Urothelium cell line (cell line): ENCODE measurements at regions not wholly inside any gene's neighbourhood (a gene's known extent, or its start where the extent isn't known, plus 50 kb on each side); places are given as distances from the start of the nearest gene placed in this dataset.
A peak's percentile ranks its signal among the peaks of the same experiment; 100 is the strongest.
"Not testable (repeated sequence)": the region's sequence is repeated elsewhere in the genome, so short reads cannot be mapped to it uniquely, and the experiment has no call there.

Experiments used
- DNase-seq: peaks from one replicate; pipeline ENCODE4 v3.0.0; 2011; ENCODE audit warnings: low spot score, mixed read lengths
- FAIRE-seq: peaks from 2 replicates; lab custom pipeline; 2011; peaks lifted over from hg19 to GRCh38; lab: Jason Lieb, UNC

DNA sequence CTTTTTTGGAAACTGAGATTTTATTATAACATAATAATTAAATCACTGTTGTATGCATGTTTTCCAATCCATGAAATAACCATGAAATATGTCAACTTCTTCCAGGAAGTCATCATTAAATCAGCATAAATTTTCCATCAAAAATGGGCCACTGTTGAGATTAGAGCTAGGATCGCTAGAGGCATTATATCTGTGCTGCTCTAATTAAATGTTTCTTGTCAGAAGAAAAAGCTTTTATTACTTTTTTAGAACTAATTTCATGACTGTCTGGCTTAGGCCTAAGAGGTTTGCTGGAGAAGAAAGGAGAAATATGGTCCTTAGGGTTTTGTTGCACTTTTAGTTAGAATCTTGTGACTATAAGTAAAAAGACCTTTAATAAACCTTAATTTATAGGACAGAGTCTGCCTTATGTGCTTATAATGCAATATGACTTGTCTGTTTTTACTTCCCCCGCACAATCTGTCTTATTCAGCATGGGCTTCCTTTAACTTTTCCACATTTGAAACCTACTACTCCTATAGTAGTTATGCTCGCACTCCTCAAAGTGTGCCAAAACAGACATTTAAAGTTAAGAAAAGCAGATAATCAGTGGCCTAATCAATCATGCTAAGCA, 363.4 kb upstream of the GCFC2 start:
- no peak for FAIRE-seq
- DNase-seq = no peak

DNA sequence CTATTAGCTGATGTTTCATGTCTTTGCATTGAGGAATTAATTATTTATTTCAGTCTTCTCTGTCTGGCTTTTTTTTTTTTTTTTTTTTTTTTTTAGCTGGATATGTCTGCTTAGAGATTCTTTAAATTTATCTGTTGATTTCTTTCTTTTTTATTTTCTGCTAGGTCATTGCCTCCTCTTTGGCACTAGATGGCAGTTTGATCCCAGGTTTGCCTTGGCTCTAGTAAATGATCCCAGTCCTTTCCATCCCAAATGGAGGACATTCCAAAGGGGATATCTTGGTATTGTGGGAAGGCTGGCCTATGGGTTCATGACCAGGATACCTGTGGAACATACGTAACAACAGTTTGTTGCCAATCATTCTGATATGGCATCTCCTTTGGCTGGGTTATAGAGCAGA, 339.5 kb upstream of the GCFC2 start:
- FAIRE-seq (no peak), DNase-seq (no peak)

DNA sequence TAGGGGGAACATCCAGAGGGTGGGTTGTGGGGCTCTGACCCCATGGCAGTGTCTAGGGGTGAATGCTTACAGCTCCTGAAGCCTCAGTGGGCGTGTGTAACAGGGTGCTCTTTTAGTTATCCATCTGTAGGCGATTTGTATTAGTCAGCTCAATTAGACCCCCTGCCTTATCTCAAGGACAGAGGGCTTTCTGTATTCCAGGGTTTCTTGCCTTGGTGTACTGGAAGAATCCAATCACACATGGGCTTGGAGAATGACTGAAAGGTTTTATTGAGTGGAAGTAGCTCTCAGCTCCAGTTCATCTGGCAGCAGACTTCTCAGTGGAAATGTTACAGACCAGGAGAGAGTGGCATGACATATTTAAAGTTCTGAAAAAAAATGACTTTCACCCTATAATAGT, 334.0 kb upstream of the GCFC2 start:
- DNase-seq (no peak), FAIRE-seq (no peak)

DNA sequence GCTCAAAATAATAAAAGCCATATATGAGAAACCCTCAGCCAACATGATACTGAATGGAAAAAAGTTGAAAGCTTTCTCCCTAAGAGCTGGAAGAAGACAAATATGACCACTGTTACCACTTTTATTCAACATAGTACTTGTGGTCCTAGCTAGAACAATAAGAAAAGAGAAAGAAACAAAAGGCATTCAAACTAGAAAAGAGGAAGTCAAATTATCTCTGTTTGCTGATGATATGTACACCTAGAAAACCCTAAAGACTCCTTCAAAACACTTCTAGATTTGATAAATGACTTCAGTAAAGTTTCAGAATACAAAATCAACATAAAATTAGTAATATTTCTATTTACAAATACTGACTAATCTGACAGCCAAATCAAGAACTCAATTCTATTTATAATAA, 328.8 kb upstream of the GCFC2 start:
- FAIRE-seq = no peak
- DNase-seq = no peak

DNA sequence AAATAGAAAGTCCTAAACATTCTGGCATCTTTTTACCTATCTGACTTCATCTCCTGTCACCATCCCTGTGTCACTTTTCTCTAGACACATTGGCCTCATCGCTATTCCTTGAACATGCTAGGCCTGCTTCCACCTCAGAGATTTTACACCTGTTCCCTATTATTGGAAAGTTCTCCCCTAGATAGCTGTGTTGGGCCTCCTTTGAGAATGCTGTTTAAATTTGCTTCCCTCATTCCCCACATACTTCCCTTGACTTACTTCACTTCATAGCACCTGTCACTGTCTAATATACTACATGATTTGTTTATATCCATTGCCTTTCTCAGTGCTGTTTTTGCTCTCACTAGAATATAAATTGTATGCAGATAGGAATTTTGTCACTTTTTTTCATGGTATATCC, 317.0 kb upstream of the GCFC2 start:
- no peak for DNase-seq
- no peak for FAIRE-seq

DNA sequence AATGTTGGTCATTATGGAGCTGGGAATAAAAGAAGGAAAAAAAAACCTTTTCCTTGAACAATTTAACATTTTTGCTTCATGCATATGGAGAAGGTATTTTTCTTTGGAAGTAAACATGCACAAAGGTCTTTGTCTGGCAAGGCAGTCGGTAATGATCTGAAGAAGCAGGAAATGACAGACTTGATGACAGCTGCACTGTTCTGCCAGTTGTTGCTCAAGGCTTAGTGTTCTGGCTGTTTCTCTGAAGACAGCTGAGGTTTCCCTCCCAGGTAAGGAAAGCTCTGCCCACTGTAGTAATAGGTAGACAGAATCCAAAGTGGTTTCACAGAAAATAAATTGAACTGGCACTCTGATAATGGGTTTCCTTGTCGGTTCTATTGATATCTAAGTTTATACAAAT, 308.4 kb upstream of the GCFC2 start:
- FAIRE-seq (no peak), DNase-seq (no peak)

DNA sequence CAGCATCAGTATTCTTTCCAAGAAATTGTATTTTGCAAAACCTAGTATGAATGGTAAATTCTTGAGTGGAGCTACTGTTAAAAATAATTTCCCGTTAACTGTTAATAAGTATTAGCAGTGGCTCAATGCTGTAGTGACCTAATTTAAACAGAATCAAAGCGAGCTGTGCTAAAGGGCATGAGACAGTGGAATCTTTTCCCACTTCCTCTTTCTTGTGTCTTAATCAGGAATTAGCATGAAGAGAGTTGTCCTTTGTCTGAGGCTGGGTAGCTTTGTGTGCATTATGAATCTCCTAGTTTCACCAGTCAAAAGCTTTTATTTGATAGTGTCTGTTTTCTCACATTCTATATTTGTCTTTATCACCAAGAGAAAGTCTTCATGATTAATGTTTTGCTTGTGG, 298.8 kb upstream of the GCFC2 start:
- DNase-seq = no peak
- no peak for FAIRE-seq

DNA sequence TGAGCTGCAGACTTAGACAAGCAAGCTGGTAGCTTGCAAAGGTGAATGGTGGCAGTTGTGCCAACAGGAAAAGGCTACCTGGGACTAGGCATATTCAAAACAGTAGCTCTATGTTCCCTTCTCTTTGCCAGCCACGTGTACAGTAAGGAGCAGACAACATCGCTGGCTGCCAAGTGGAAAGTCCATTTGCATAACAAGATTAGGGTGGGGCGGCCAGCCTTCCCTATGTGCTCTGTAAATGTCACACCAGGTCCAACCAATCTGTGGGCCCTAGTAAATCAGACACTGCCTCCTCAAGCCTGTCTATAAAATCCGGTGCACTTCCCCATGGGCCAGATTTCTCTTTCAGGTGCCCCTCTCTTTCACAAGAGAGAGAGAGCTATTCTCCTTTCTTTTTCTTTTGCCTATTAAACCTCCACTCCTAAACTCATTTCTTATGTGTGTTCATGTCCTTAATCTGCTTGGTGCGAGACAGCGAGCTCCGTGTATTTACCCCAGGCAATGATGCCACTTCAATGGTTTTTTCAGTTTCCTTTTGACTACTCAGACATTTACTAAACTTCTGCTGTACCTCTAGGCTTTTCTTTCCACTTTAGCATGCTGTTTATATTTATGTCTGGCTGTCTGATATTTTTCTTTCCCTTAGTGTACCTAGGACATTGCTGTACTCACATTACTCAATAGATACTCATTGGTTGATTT, 297.4 kb upstream of the GCFC2 start:
- FAIRE-seq (no peak), DNase-seq (no peak)

DNA sequence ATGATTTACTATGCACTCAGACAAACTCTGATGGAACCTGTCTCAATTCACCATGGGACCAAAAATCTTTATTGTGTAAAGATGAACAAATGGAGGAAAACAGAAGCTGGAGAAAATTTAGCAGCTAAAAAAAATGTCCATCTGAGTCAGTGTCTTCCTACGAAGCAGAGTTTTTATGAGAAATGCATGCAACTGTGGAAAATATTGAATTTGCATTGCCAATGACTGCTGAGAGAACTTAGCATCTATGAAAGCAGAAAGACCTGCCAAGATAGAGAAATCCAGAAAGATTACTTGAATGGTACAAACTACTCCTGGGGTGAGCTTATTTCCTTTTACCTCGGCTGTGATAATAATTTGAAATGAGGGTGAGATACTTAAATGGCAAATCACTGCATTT, 289.7 kb upstream of the GCFC2 start:
- no peak for DNase-seq
- no peak for FAIRE-seq

DNA sequence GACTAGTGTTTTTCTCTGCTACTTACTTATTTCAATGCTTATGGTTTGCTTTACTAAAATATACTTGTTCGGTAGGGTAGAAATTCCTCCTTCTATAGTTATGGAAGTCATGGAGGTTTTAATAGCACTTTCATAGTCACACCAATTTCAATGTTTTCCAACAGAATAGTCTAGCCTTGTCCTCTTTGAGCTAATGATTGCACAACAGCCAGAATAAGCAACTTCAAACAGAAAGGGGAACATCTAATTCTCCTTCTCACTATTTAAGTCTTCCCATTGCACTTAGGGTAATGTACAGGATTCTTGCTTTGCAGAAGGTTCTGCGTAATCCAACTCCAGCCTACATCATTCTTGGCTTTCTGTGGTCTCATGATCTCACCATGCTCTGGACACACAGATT, 287.7 kb upstream of the GCFC2 start:
- no peak for FAIRE-seq

DNA sequence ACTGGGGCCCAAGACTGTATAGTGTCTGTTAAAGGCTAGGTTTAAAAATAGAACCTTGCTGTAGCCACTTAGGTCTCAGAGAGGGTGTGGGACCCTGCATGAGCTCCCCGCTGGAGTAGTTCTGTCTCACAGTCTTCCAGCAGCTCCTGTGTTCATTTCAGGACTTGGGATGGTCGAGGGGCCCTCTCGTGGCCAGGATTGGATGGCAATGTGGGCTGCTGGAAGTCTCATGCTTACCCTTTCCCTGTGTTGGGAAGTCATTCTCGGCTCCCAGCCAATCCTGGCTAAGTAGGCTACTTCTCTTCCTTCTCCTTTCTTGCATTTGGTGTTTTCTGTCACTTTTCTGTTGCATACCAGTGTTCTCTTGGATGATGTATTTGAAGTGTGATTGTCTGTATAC, 284.0 kb upstream of the GCFC2 start:
- DNase-seq (no peak), FAIRE-seq (no peak)

More for the DNA sequence above, 287.7 kb upstream of the GCFC2 start:
- DNase-seq = no peak

DNA sequence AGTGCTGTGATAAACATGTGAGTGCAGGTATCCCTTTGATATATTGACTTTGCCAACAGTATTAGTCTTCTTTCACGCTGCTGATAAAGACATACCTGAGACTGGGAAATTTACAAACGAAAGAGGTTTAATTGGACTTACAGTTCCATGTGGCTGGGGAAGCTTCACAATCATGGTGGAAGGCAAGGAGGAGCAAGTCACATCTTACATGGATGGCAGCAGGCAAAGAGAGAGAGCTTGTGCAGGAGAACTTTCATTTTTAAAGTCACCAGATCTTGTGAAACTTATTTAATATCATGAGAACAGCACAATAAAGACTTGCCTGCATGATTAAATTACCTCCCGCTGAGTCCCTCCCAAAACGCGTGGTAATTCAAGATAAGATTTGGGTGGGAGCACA, 277.9 kb upstream of the GCFC2 start:
- DNase-seq, FAIRE-seq: not testable (repeated sequence)

DNA sequence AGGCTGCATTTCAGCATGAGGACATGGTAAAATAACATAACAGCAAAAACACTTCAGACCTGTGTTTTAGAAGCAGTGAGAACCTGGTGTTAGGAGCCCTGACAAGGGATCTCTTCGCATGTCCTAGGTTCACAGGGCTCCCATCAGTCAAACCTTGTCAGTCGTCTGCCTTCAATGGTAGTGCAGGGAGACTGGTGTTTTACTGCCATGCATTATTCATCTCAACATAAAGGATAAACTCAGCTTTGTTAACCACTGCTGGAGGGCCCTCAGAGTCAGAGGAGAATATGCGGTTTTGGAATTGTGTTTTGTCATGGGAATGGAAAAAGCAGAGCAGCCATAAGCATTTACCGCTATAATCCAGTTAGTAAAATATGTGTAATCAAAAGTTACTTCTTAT, 275.9 kb upstream of the GCFC2 start:
- no peak for DNase-seq
- FAIRE-seq = no peak

DNA sequence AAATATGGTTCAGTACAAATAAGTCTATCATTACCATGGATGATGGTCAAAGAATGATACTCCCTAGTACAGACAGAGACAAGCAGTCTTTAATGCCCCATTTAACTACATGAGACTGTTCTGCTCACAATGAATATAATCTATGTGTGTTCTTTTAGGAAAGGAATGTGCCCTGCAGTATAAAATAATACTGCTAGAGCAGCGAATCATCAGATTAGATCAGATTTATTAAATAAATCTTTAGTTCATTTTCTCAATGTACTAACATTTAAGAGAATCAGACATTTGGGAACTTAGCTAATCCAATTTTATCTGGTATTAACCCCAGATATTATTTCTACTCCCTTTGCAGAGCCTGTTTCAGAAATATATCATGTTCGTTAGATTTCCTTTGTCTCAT, 272.0 kb upstream of the GCFC2 start:
- FAIRE-seq (no peak), DNase-seq (no peak)

DNA sequence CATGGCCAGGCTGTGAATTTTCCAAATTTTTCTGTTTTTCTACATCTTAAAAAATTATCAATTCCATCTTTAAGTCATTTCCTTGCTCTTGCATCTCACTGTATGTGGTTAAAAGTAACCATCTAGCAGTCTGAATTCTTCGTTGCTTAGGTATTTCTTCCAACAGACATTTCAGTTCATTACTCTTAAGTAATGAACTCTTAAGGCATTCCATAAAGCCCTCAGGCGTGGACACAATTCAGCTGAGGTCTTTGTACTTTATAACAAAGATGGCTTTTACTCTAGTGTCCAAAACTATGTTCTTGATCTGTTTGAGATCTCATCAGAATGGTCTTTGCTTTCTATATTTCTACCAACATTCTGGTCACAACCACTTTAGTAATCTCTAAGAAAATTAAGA, 253.9 kb upstream of the GCFC2 start:
- FAIRE-seq = no peak
- DNase-seq = no peak

DNA sequence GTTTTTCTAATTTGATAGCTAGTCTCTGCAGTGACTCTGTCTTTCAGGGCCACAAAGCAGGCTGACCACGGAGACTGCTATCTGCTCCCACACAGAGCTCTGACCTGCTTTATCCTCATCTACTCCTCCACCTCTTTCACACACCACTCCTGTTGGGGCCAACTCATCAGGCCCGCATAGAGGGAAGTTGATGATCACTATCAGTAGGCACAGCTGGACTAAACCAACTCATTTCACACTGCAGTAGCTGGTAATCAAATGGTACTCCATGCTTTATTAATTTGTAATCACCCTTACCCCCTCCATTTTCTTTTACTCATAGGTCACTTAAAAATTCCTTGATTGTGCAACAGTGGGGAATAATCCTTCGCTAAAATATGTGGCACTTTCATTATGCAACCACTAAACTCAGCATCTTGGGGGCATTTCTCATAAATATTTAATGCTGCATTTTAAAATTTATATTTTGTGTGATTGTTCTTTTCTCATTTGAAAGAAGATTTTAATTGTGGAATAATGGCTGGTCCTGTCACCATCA, 249.8 kb upstream of the GCFC2 start:
- DNase-seq (no peak), FAIRE-seq (no peak)

DNA sequence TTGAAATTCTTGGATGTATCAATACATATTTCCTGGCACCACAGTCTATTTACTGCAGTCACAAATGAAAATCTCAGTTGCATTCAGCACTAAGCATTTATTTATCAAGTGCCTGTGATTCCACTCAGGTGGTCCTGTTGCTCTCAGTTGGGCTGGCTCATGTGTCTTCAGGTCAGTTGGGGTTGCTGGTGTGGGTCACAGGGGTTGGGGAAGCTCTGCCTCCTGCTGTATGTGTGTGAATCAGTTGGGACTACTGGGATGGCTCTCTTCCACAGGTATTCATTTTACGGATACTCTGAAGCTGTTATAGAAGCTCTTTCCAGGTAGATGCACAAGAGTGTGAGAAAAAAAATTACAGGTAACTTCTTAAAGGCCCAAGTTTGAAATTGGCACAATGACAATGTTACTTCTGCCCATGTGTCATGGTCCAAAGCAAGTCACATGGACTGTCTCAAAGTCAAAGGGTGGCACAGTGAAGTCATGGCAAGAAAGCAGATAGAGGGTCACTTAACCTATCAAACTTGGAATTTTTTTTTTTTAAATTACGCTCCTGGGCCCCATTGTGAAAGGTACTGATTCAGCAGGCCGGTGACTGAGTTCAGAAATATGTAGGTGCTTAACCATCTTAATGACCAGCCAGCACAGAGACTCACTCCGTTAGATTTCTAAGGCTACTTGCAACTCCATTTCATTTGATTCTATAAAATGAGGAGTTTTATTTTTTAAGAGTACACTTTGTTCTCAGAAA, 249.2 kb upstream of the GCFC2 start:
- FAIRE-seq = peak; percentile 42

DNA sequence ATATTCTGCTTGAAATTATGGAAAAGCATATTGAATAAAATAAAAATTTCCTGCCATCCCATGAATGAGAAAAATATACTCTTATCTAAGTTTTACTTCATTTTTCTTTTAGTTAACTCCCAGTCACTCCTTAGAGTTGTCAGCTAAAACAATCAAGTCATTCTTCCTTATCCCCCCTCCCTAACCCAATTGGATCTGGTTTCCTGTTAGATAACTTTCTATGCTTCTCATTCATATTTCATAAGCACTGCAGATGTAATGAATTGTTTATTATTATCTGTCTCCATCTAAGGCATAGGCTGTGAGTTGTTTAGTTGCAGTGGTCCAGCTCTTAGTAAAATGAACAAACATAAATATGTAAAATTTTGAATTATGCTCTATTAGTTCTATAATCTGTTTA, 244.0 kb upstream of the GCFC2 start:
- FAIRE-seq (no peak), DNase-seq (no peak)

More for the DNA sequence above, 249.2 kb upstream of the GCFC2 start:
- no peak for DNase-seq

DNA sequence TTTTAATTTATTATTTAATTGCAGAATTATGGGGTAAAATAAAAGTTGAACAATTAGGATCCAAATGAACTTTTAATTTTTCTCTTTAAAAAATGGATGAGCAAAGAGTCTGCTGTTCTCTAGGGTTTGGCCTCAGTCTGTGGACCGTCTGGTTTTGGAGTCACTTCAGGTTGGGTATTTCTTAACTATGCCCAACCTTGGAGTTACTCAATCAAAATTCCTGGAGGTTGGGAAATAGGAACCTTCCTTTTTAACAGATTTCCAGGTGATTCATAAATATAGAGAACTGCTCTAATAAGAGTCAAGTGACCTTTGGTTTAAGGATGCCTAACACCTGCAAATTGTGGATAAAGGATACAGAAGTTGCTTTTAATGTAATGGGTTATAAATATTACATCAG, 241.5 kb upstream of the GCFC2 start:
- DNase-seq (no peak), FAIRE-seq (no peak)

DNA sequence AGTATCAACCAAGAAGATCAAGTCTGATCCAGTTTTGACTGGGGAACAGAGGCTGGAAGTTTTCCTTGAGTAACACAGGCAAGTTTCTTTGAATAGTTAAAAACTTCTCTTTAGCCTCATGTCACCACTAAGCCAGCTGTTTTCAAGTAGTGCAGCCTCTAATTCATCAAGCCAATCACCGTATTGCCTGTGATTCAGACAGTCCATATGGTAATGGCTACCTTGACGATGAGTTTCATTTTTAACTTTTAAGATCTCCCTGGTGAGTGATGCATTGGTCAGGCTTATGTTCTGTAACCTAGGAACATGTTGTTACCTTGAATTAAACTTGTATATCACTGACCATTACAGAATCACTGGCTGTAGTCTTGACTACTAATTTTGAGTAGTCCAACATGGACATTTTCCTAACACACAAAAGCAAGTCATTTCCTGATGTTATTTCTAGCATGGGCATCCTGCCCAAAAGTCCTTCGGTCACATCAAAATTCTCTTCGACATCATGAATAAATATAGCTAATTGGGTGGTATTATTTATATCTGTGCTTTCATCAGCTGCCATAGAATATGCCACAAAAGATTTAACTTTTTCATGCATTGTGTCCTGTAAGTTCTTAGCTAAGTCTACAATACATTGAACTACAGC, 238.8 kb upstream of the GCFC2 start:
- DNase-seq = no peak
- no peak for FAIRE-seq

DNA sequence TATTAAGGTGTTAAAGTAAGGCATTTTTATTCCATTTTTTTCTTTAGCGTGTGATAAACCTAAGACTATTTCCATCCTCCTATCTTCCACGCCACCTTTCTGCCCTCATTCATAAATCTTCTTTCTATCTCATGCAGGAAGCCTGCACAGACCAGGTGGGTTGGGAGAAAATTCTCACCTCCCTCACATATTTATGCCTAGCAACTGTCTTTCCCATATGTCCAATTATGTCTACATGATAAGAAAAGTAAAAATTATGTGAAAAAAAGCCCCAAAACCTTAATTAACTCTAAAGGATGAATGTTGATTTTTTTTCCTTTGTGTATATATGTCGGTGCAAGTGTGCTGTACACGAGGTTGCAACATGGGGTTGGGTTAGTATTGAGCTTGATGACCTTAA, 225.6 kb upstream of the GCFC2 start:
- no peak for FAIRE-seq
- no peak for DNase-seq
